HG03457 (cell line): ENCODE measurements at regions not wholly inside any gene's neighbourhood (a gene's known extent, or its start where the extent isn't known, plus 50 kb on each side); places are given as distances from the start of the nearest gene placed in this dataset.
"Not testable (repeated sequence)": the region's sequence is repeated elsewhere in the genome, so short reads cannot be mapped to it uniquely, and the experiment has no call there.

Source experiments
- ATAC-seq: cut with Tn5 transposase; IDR thresholded peaks from one replicate; pipeline ENCODE4 v1.9.1; 2021; ENCODE audit warnings: moderate number of reproducible peaks; ENCODE audit not compliant: unreplicated experiment

DNA sequence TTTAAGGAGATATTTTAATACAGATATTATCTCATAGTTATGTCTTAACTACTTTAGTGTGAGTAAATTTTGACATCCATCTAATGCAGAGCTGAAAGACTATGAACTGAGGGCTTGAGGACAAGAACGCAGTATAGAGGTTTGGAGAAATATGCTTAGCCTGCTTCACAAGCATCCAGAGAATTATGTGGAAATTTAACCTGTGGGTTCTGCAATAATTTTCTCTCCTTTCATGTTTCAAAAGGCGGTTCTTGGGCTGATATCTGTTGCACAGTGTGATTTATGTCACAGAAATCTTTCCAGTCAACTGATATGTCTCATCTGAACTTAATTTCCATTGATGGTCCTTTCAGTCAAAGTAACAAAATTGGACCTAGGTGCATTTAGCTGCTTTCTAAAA is 371.9 kb upstream of the VRK2 start:
- no peak for ATAC-seq

DNA sequence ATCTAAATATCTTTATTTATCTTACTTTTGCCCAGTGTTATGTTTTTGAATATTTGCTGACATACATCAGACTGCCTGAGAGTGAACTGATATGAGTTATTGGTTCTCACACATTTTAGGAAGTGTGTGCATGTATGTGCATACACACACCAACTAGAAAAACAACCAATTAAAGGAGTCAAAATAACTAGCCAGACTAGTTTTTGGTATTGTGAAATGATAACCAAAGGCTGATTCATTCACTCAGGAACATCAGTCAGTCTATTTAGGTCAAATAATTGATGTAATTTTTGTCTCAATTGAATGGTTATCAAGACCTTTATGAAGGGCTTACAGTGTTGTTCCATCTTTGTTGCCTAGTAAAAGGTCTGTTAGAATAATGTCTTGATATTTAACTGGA is 369.3 kb upstream of the VRK2 start:
- no peak for ATAC-seq

DNA sequence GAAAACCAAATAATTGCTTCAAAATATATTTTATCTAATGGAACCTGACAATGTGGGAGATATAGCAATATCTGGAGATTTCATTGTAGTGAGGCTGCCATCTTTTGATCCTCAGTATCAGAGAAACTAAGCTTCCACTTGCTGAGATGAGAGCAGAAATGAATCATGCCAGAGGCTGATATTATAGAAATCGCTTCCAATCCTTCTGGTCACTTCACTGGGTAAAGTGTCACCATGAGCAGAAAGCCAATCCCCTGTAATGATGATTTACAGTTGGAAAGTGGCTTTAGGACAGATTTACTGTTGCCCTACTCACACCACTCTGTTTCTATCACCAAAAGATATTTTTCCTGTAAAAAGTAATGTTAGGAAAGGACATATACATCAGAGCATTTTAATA is 365.0 kb upstream of the VRK2 start:
- no peak for ATAC-seq

DNA sequence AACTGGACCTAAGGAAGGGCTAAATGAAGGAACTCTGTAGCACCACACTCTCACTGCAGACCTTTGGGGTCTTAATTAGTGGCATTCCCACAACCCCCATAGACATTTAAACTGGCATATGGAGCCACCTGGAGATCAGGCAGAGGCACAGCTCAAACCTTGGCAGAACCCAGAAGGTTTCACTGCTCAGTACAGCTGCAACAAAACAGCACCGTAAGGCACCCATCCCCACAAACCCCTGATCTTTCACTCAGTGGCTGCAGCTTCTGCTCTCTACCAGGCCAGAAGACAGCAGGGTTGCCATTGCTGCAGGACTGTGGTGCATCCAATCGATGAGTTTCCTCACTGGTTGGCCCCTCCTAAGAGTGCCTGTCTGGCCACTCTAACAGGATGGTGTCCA is 361.6 kb upstream of the VRK2 start:
- no peak for ATAC-seq

DNA sequence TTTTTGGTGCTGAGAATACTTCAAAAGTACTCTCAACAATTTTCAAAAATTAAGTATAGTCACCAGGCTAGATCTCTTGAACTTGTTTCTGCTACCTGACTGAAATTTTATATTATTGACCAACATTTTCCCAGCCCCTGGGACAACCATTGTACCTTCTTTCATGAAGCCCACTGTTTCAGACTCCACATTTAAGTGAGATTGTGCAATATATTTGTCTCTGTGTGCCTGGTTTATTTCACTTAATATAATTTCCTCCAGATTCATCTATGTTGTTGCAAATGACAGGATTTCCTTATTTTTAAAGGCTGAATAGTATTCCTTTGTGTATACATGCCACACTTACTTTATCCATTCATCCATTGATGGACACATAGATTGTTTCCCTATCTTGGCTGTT is 354.2 kb upstream of the VRK2 start:
- no peak for ATAC-seq

DNA sequence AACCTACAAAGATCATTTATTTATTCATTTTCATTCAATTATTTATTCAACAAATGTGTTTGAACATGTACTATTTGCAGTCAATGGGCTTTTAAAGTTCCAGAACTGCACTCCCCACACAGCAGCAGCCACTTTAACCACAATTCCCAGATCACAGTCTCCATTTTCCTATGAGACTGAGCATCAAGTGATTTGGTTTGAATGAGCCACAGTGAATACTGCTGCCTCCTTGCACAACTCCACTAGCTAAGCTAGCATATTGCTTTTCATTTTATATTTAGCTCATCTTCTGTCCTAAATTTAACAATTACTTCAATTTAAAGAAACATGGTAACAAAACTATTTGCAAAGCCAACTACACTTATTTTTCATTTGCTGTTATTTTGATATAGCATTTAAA is 353.4 kb upstream of the VRK2 start:
- no peak for ATAC-seq

DNA sequence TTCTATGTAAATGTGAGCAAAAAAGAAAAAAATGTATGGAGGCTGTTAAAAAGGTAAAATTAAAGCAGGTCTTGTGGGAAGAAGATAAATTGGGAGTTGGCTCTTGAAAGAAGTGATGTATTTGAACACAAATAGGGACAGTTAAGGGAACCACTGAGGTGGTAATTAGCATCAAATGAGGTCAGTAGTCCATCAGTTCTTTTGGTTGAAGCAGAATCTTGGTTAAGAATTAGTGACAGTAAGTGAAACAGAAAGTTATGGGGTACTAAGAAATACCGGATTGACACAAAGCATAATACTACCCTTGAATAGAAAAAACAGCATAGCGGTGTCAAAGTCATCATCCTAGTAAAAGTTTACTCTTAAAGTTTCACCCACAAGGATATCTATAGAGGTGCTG is 352.6 kb upstream of the VRK2 start:
- ATAC-seq = no peak

DNA sequence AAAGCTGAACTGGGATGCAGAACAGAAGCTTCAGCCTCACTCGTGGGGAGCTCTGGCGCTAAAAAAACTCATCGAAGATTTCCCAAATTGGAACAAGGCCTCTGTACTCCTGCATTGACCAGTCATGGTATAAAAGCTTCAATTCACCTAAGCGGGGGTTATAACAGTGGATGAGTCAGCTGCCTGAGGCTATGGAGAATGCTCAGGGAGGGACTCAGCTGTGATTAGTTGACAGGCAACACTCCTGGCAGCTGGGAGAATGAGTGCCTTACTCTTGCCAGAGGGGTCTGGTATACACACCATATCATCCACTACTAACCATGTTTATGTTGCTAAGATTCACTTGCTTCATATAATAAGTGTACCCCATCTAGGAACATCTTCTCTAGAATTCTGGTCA is 350.6 kb upstream of the VRK2 start:
- no peak for ATAC-seq

DNA sequence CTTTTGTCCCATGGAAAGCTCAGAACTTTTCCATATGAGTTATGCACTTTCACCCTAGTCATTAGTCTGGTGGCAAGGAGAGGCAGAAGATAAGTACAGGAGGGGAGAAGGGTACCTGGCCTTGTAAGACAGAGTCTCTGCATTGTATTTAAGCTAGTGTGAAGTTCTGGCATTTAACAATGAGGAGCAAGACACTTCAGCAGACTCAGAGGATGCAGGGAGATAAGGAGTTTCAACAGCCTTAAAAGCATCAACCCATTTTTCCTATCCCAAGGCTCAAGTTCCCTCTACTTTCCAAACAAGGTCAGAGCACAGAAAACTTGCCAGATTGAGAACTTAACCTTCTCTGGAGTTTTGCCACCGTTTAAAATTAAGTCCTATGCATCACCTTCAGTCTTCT is 348.2 kb upstream of the VRK2 start:
- ATAC-seq = no peak

DNA sequence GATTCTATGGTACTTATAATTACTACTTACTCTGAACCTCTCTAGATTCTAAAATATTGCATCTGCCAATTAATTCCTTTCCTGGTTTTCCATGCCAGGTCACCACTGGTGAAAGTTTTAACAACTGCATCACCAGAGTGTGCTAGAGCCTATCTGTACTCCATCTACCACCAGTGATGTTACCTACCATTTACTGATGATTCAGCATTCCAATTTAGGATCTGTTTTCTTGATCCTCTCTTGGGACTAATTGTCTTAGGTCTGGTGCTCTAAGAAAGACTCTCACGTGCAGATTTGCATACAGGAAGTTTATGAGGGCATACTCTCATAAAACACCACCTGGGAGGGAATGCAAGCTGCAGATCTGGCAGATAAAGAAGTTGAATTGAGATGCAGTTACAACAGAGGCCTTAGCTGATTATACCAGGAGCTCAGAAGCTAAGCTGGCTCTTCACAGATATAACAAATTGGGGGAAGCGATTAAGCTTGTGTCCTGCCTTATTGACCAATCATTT is 347.6 kb upstream of the VRK2 start:
- ATAC-seq = no peak

DNA sequence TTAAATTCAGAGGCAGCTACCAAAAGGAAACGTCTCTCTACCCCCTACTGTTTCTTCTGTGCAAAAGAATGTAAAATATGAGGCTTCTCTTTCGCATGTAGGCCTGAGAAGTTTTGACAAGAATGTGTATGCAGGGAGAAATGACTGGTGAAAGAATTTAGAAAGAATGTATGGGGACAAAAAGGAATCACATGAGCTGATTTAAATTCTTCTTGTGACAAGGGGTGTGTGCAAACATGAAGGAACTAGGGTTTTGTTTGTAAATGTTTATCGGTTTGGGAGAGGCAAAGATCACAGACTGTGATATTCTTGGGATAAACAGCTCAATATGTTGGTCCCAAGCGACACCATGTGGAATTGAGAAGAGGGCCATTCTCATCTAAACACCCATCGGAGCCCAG is 345.2 kb upstream of the VRK2 start:
- no peak for ATAC-seq

DNA sequence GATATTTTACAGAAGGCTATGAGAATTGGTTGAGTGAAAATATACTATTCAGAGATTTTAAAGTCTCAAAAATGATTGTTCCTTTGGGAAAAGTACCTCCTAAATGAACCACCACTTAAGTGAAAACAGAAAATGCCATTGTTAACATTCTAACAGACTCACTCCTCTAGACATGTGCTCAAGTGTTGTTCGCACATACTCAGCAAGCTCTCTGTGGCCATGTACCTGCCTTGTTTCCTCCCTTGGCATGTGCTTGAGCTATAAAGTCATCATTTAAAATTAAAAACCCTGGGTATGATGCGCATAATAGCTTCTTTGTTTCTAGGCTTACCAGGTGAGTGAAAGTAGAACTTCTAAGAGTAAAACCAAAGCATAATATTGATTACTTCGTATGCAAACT is 343.2 kb upstream of the VRK2 start:
- no peak for ATAC-seq

DNA sequence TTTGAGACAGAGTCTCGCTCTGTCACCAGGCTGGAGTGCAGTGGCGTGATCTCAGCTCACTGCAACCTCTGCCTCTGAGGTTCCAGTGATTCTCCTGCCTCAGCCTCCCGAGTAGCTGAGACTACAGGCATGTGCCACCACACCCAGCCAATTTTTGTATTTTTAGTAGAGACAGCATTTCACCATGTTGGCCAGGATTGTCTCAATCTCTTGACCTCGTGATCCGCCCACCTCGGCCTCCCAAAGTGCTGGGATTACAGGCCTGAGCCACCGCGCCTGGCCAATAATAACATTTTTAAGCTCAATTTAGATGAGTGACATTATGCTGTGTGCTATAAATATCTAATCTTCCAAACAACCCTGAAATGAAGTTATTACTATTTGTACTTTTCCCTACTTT is 338.8 kb upstream of the VRK2 start:
- ATAC-seq = not testable (repeated sequence)

DNA sequence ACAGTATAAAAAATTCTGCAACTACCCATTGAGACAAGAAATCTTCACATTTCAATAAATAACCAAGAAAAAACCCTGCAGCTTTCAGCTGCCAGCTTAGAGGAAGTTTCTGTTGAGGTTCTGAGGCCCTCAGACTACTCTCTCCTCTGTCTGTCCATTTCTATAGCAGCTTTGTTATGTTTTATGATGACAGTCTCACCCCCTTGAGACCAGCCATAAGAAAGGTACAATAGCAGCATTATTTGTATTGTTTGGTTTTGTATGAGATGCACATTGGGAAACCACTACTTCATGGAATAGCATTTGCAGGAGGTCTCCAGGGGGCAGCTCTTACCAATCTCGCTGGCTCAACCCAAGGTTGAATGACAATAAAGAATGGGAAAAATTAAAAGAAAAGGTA is 334.6 kb upstream of the VRK2 start:
- no peak for ATAC-seq

DNA sequence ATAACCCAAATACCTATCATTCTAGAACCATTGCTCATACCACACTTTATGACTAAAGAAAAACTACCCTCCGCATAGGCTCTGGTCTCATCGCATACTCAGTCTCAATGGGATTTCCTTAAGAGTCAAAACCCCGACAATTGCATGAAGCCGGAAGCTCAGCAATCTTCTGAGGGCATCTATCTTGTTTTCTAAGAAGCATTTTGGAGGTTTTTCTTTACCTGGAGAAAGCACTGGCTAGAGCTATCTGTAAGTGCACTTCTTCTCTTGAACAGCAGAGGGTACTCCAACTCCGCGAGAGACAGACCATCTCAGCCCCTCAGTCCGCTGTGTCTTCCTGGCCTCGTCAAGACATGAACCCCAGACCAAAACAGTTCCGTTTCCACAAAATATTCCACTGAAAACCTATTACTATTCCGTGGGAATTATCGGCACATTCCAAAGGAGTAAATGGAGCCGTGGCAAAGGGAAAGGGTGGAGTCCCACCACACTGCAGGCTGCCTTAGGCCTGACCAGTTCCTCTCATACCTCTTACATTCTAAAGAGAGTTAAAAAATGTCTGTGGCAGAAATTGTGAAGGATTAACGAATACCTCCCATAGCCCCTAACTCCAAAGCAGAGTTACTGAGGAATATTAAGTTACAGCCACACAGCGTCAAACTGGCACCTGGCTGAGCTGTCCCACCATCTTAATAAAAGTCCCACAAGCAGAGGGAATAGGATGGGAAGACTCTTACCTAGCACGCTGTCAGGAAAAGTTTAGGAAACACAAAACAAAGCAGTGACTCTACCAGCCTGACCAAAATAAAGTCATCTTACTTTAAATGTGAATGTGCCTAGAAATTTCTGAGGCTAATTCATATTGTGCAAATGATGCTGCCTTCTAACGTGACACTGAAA is 325.6 kb upstream of the VRK2 start:
- peak; percentile 98 for ATAC-seq

DNA sequence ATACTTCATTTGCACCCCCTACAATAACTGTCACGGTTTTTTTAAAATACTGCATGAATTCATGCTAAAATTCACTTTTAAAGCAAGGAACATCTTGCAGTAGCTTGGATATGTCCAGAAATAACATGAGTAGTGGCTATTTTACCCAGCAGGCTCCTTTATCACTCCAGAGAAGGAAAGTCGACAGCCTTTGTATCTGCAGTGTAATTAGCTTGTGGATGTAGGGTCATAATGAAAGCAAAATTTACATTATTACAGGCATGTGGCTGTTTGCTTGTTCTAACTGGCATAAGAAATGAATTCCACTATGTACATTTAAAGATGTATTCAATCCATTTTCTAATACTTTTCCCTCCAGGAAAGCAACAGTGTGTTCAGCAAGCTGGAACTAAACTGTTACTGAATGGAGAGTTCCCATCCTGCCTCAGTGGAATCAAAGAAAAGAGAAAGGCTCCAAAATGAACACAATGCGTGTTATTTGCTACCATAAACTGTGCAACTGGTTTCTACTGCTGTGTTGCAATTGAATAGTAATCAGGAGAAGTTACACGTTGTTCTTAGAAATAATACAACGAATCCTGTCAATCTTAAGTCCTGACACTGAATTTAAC is 321.2 kb upstream of the VRK2 start:
- no peak for ATAC-seq

DNA sequence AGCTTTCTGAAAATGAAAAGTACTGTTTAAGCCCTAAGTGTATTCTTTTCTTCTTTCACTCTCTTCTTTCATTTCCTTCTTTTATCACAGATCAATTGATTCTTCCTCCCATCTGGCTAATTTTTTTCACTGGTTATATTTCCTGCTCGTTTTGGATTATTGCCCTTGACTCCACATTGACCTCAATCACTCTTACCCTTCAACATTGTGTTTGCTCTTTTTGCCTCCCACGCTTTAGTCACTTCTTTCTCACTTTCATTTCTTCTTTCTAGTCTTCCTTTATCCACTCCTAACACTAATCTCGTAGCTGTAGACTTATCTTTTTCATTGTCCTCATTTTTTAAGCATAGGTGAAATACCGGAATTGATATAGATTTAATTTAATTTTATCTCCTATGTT is 320.3 kb upstream of the VRK2 start:
- peak; percentile 53 for ATAC-seq

DNA sequence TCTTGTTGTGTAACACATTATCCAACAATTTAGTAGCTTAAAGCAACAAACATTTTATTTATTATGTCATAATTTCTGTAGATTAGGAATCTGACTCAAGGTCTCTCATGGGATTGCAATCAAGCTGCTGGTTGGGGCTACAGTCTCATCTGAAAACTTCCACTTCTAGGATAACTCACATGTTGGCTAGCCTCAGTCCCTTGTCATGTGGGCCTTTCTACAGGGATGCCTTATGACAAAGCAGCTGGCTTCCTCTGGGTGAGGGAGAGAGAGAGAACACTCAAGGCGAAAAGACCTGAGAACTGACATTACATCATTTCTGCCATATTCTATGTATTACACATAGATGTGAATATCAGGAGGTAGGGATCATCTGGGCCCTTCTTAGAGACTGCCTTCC is 317.9 kb upstream of the VRK2 start:
- ATAC-seq = no peak

DNA sequence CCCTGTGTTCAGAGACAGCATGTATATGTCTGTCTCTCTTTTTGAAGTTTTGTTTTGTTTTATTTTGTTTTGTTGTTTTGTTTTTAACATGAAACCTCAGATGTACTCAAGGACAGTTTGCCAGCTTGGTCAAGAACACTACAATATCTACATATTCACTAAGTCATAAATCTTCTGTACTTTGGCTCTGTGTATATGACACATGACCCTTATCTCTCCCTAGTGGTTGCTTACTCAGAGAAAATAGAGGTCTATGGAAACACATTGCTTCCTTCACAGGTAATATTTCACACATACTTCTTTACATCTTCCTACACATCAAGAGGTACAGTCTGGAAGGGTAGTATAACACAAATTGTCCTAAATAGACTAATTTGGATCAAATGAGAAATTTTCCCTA is 312.6 kb upstream of the VRK2 start:
- ATAC-seq = no peak

DNA sequence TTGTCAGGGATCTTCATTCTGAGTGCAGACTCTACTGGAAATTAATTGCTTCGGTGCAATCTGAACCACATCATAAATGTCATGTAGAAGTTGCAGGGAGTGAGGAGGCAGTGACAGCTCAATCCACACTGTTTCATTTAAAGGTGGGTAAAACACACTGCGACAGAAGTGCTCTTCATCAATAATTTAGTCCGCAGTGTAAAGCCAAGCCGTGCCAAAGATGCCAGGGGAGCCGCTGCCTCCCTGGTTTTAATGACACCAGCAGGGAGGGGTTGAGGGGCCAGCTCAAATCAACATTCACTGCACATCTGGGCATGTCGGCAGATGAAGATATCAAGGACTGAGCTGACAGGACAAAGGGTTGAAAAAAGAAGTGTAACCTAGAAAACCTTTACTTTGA is 305.7 kb upstream of the VRK2 start:
- ATAC-seq = no peak

DNA sequence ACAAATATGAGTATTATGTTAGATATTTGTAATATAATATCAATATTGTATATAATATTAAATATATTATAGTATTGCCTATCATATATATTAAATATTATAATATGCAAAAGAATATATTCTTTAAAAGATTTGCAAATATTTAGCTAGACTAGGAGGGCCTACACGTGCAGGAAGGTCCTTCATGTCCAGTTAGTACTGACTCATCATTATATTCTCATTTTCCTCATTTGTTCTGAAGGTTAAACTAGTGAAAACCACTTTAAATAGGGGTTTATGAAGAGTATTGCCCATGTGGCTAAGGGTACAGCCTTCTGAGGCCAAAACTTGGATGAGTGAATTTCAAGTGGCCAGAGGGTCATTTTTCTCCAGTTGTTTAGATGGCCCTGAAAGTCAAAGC is 293.0 kb upstream of the VRK2 start:
- ATAC-seq = no peak

DNA sequence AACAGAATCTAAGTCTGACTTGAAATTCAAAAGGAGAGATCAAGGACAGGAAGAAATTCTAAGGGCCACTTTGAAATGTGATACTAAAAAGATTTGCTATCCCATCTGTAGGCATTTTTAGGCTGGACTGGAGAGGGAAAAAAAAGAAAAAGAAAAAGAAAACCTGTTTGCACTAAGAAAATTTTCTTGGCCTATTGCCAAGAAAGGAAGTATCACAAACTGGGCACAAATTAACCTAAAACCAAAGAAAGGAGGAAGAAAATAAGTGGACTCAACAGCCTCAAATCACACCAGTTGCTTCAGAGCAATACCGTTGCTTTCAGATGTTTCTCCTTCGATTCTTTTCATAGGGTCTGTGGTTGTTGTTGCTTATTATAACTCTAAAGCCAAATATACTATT is 287.9 kb upstream of the VRK2 start:
- no peak for ATAC-seq

DNA sequence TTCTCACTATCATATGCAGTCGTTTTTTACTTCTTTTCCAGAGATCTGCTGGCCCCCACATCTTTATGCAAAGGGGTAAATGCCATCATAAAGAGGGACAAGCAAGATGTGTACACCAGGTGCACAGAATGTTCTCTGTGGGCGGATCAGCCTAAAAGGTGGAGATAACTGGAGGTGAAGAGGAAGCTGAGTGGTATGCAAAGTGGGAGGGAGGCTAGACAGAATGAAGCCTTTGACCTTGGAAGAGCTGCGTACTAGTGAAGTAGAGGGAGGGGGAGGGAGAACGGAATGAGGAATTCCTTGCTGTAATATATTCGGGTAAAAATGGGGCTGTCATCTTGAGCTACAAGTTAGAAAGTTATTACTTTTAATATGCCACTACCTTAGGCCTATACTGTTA is 287.5 kb upstream of the VRK2 start:
- no peak for ATAC-seq
